ENCODE measurements at regions not wholly inside any gene's neighbourhood (a gene's known extent, or its start where the extent isn't known, plus 50 kb on each side); places are given as distances from the start of the nearest gene placed in this dataset.

DNA sequence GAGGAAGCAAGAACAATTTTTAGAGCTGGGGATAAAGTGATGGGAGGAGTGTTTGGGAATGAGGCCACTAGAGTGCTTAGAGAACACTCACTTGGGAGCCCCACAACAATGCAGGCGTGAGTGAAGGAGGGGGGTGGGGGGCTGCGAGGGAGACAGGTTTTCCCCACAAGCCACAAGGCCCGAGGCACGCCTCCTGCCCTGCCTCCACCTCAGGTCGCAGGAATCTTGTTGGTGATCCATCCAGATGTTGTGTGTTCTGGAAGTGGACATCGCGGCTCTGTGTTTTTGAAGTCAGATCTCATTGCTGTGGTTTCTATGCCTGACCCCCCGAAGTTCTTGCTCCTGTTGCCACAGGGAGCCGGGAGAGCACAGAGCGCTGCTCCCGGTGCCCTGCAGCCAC is 178.0 kb upstream of the BMPER start:
- Mint-ChIP-seq H3K4me1 (ENCODE audit: low read depth, unreplicated experiment) (peaks cover 9% of the 10 kb centered on the region), H3K36me3 (ENCODE audit: insufficient read depth, unreplicated experiment) (no peaks in the 10 kb centered on the region), H3K27ac (ENCODE audit: unreplicated experiment) (no peak overlapping the region), H3K4me3 (ENCODE audit: low read depth, unreplicated experiment) (no peak overlapping the region), H3K27me3 (ENCODE audit: unreplicated experiment) (peaks cover 24% of the 10 kb centered on the region), H3K9me3 (ENCODE audit: low read depth, unreplicated experiment) (no peaks in the 10 kb centered on the region)
- TF ChIP-seq, protein P1, sequence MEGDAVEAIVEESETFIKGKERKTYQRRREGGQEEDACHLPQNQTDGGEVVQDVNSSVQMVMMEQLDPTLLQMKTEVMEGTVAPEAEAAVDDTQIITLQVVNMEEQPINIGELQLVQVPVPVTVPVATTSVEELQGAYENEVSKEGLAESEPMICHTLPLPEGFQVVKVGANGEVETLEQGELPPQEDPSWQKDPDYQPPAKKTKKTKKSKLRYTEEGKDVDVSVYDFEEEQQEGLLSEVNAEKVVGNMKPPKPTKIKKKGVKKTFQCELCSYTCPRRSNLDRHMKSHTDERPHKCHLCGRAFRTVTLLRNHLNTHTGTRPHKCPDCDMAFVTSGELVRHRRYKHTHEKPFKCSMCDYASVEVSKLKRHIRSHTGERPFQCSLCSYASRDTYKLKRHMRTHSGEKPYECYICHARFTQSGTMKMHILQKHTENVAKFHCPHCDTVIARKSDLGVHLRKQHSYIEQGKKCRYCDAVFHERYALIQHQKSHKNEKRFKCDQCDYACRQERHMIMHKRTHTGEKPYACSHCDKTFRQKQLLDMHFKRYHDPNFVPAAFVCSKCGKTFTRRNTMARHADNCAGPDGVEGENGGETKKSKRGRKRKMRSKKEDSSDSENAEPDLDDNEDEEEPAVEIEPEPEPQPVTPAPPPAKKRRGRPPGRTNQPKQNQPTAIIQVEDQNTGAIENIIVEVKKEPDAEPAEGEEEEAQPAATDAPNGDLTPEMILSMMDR (IDR thresholded peaks at IDR 0.05; ENCODE audit: unreplicated experiment): no peak
- CTCF ChIA-PET: no interaction called here
- DNase-seq: no peak
- intact Hi-C loops (cut with micrococcal nuclease; ENCODE audit: unreplicated experiment): no loop called here
- no TSS peak for BruUV-seq (replicated peaks)

DNA sequence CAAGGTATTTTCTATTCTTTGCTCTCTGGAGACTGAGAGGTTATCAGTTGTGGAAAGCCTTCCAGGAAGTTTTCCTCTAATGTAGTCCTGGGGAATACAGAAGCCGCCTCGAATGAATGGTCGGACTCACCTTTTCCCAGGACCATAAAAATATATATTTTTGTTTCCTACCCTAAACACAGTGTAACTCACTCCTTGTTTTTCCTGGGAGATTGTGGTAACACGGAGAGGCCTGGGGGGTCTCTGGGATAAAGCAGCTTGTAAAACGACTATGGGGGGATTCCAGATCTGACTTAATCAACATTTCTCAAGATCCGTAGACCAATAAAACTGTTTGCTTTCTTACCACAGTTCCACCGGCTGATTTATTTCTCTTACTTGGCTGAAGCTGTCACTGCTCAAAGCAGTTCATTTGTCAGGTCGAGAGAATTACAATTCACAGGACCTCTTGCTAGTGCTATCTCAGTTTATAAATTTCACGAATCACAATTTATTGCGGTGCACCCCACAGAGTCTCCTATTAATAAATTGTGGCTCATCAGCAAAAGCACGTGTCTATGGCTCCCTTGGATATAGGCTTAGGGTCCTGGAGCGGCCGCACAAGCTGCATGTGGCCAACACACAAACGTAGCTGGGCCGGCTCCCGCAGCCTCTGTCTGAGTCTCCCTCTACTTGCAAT is 176.3 kb upstream of the BMPER start:
- peaks cover 8% of the 10 kb centered on the region for H3K27me3 Mint-ChIP-seq (ENCODE audit: unreplicated experiment)
- TF ChIP-seq, protein P1 (IDR thresholded peaks at IDR 0.05; ENCODE audit: unreplicated experiment): no peak
- no peak for DNase-seq
- H3K36me3 Mint-ChIP-seq (ENCODE audit: insufficient read depth, unreplicated experiment): no peaks in the 10 kb centered on the region
- no peaks in the 10 kb centered on the region for H3K4me1 Mint-ChIP-seq (ENCODE audit: low read depth, unreplicated experiment)
- no TSS peak for BruUV-seq (replicated peaks)
- intact Hi-C loops (cut with micrococcal nuclease; ENCODE audit: unreplicated experiment): no loop called here
- no peaks in the 10 kb centered on the region for H3K9me3 Mint-ChIP-seq (ENCODE audit: low read depth, unreplicated experiment)
- H3K27ac Mint-ChIP-seq (ENCODE audit: unreplicated experiment): no peak overlapping the region
- H3K4me3 Mint-ChIP-seq (ENCODE audit: low read depth, unreplicated experiment): no peak overlapping the region
- CTCF ChIA-PET: interaction anchor here (0.6 kb wide), 1 partner anchor 21 kb away, joined by 3 read pairs; no protein-coding TSS in a partner anchor

DNA sequence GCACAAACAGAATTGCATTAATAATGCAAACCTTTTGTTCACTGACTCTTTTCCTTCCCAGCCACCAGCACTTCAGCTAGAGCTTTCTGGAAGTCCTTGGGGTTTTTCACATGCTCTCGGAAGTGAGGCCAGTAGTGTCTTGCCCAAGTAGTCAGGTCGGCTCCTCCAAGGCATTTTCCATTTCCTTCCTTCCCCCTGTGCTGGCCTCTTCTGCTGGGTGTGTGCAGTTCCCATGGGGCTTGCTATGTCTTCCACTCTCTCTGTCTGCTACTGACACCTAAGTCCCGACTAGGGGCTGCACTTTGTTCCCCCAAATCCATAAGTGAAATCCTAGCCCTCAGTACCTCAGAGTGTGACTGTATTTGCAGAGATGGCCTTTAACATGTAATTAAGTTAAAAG is 175.6 kb upstream of the BMPER start:
- H3K4me1 Mint-ChIP-seq (ENCODE audit: low read depth, unreplicated experiment): no peaks in the 10 kb centered on the region
- no peak overlapping the region for H3K4me3 Mint-ChIP-seq (ENCODE audit: low read depth, unreplicated experiment)
- BruUV-seq (replicated peaks): no TSS peak
- no peaks in the 10 kb centered on the region for H3K9me3 Mint-ChIP-seq (ENCODE audit: low read depth, unreplicated experiment)
- H3K27me3 Mint-ChIP-seq (ENCODE audit: unreplicated experiment): peaks cover 5% of the 10 kb centered on the region
- TF ChIP-seq, protein P1 (IDR thresholded peaks at IDR 0.05; ENCODE audit: unreplicated experiment): no peak
- H3K36me3 Mint-ChIP-seq (ENCODE audit: insufficient read depth, unreplicated experiment): no peaks in the 10 kb centered on the region
- no peak for DNase-seq
- H3K27ac Mint-ChIP-seq (ENCODE audit: unreplicated experiment): no peak overlapping the region
- CTCF ChIA-PET: no interaction called here
- intact Hi-C loops (cut with micrococcal nuclease; ENCODE audit: unreplicated experiment): no loop called here

DNA sequence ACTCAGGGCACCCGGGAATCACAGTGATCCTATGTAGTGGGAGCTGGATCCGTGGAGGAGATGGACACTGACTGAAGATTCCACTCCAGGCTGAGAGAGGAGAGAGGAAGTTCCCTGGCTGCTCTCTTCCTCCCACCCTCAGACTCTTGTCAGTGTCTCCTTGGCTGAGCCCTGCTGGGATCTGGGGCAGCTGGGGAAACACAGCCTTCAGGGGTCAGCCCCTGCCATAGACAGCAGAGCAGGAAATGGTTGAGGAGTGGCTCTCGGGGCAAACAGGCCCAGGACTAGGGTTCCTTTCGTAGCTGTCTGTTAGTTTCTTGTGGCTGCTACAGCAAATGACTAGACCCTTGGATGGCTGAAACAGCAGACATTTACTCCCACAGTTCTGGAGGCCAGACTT is 174.4 kb upstream of the BMPER start:
- Mint-ChIP-seq H3K36me3 (ENCODE audit: insufficient read depth, unreplicated experiment) (no peaks in the 10 kb centered on the region), H3K4me1 (ENCODE audit: low read depth, unreplicated experiment) (no peaks in the 10 kb centered on the region), H3K4me3 (ENCODE audit: low read depth, unreplicated experiment) (no peak overlapping the region), H3K27ac (ENCODE audit: unreplicated experiment) (no peak overlapping the region), H3K27me3 (ENCODE audit: unreplicated experiment) (peaks cover 16% of the 10 kb centered on the region), H3K9me3 (ENCODE audit: low read depth, unreplicated experiment) (no peaks in the 10 kb centered on the region)
- no TSS peak for BruUV-seq (replicated peaks)
- intact Hi-C loops (cut with micrococcal nuclease; ENCODE audit: unreplicated experiment): no loop called here
- TF ChIP-seq, protein P1 (IDR thresholded peaks at IDR 0.05; ENCODE audit: unreplicated experiment): no peak
- CTCF ChIA-PET: no interaction called here
- no peak for DNase-seq

Measured in Calu3 (cell line).